ENCODE measurements at regions not wholly inside any gene's neighbourhood (a gene's known extent, or its start where the extent isn't known, plus 50 kb on each side); places are given as distances from the start of the nearest gene placed in this dataset.

- TF ChIP-seq RXRA (IDR thresholded peaks at IDR 0.05) (no peak), TAF1 (conservative IDR thresholded peaks at IDR 0.05) (no peak), HNF4G (IDR thresholded peaks at IDR 0.05) (no peak)
Measured at GRCh38 chr5:57680686-57681085, 198.1 kb upstream of the ACTBL2 start (continued).

GRCh38 chr5:57677235-57677634 is 194.6 kb upstream of the ACTBL2 start:
- H3K27me3 ChIP-seq (ENCODE audit: control insufficient read depth in 4 of 4, insufficient read depth in 4 of 4, low read length in 3 of 4) = no peaks in the 10 kb centered on the region
- no peak for DNase-seq (ENCODE audit: low spot score)
- no peak for TF ChIP-seq RXRA (IDR thresholded peaks at IDR 0.05)
- no peak for TF ChIP-seq JUND (IDR thresholded peaks at IDR 0.05)
- no peak for TF ChIP-seq ATF3 (IDR thresholded peaks at IDR 0.05)
- TF ChIP-seq SP1 (IDR thresholded peaks at IDR 0.05) = no peak
- no peak for TF ChIP-seq RAD21 (IDR thresholded peaks at IDR 0.05)
- TF ChIP-seq, protein P1, sequence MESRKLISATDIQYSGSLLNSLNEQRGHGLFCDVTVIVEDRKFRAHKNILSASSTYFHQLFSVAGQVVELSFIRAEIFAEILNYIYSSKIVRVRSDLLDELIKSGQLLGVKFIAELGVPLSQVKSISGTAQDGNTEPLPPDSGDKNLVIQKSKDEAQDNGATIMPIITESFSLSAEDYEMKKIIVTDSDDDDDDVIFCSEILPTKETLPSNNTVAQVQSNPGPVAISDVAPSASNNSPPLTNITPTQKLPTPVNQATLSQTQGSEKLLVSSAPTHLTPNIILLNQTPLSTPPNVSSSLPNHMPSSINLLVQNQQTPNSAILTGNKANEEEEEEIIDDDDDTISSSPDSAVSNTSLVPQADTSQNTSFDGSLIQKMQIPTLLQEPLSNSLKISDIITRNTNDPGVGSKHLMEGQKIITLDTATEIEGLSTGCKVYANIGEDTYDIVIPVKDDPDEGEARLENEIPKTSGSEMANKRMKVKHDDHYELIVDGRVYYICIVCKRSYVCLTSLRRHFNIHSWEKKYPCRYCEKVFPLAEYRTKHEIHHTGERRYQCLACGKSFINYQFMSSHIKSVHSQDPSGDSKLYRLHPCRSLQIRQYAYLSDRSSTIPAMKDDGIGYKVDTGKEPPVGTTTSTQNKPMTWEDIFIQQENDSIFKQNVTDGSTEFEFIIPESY (IDR thresholded peaks at IDR 0.05) = no peak
- H3K4me3 ChIP-seq (ENCODE audit: low read depth in 1 of 3, low read length in 3 of 3) = no peak overlapping the region
- H3K9me3 ChIP-seq (ENCODE audit: control insufficient read depth in 4 of 4, low read length in 3 of 4) = no peaks in the 10 kb centered on the region
- peaks cover 0 to 2% (median 0%) of the 10 kb centered on the region in 4 donors for H3K36me3 ChIP-seq (ENCODE audit: control insufficient read depth in 4 of 4, insufficient read depth in 3 of 4, low read depth in 1 of 4, low read length in 3 of 4)
- no peaks in the 10 kb centered on the region for H3K4me1 ChIP-seq (ENCODE audit: control insufficient read depth in 4 of 4, insufficient read depth in 4 of 4, low read length in 3 of 4)
- H3K9ac ChIP-seq (ENCODE audit: low read depth in 1 of 2, low read length in 2 of 2) = no peak overlapping the region
- no peak overlapping the region for H3K27ac ChIP-seq (ENCODE audit: low read depth in 1 of 2, low read length in 2 of 2)

GRCh38 chr5:57676222-57677098 is 193.8 kb upstream of the ACTBL2 start:
- no peak overlapping the region for H3K4me3 ChIP-seq (ENCODE audit: low read depth in 1 of 3, low read length in 3 of 3)
- no peak for TF ChIP-seq RXRA (IDR thresholded peaks at IDR 0.05)
- no peak for TF ChIP-seq RAD21 (IDR thresholded peaks at IDR 0.05)
- TF ChIP-seq HNF4G (IDR thresholded peaks at IDR 0.05) = no peak
- no peak for TF ChIP-seq ATF3 (IDR thresholded peaks at IDR 0.05)
- TF ChIP-seq, protein P2, sequence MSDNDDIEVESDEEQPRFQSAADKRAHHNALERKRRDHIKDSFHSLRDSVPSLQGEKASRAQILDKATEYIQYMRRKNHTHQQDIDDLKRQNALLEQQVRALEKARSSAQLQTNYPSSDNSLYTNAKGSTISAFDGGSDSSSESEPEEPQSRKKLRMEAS (IDR thresholded peaks at IDR 0.05) = no peak
- no peak for TF ChIP-seq FOXA1 (IDR thresholded peaks at IDR 0.05)
- TF ChIP-seq EGR1 (IDR thresholded peaks at IDR 0.05; ENCODE audit: low read depth in 2 of 2) = no peak
- no peak for TF ChIP-seq NR2F2 (IDR thresholded peaks at IDR 0.05)
- no peak for TF ChIP-seq TAF1 (conservative IDR thresholded peaks at IDR 0.05)
- no peak for TF ChIP-seq SP1 (IDR thresholded peaks at IDR 0.05)
- TF ChIP-seq YY1 (IDR thresholded peaks at IDR 0.05) = no peak
- no peak for TF ChIP-seq GABPA (IDR thresholded peaks at IDR 0.05 in 1 of 2, conservative IDR thresholded peaks at IDR 0.05 in 1 of 2)
- TF ChIP-seq, protein P1 (IDR thresholded peaks at IDR 0.05) = no peak
- no peak for DNase-seq (ENCODE audit: low spot score)
- no peaks in the 10 kb centered on the region for H3K27me3 ChIP-seq (ENCODE audit: control insufficient read depth in 4 of 4, insufficient read depth in 4 of 4, low read length in 3 of 4)
- H3K27ac ChIP-seq (ENCODE audit: low read depth in 1 of 2, low read length in 2 of 2) = no peak overlapping the region
- H3K9ac ChIP-seq (ENCODE audit: low read depth in 1 of 2, low read length in 2 of 2) = no peak overlapping the region
- WGBS = 82% methylated on average over 3 of the region's 3 CpGs
- H3K9me3 ChIP-seq (ENCODE audit: control insufficient read depth in 4 of 4, low read length in 3 of 4) = no peaks in the 10 kb centered on the region
- peaks cover 0 to 4% (median under 1%) of the 10 kb centered on the region in 4 donors for H3K36me3 ChIP-seq (ENCODE audit: control insufficient read depth in 4 of 4, insufficient read depth in 3 of 4, low read depth in 1 of 4, low read length in 3 of 4)
- no peaks in the 10 kb centered on the region for H3K4me1 ChIP-seq (ENCODE audit: control insufficient read depth in 4 of 4, insufficient read depth in 4 of 4, low read length in 3 of 4)

All from liver (tissue), 7 donors.